Mucosa of descending colon (tissue), 3 donors: ENCODE measurements at regions not wholly inside any gene's neighbourhood (a gene's known extent, or its start where the extent isn't known, plus 50 kb on each side); places are given as distances from the start of the nearest gene placed in this dataset.

Experiments
- ATAC-seq: fragments of 200-7000 bp; cut with Tn5 transposase; one replicate; pipeline ENCODE4 v1.9.1; 2020; ENCODE audit warnings: mild to moderate bottlenecking, moderate library complexity
- DNase-seq, 3 donors: peaks; one replicate each; pipeline ENCODE4 v3.0.0-alpha.2; 2020
- H3K36me3 ChIP-seq: fragments of 200-600 bp; one replicate; pipeline ENCODE4 v1.8.0; 2021; ENCODE audit warnings: low read depth, mild to moderate bottlenecking
- H3K4me1 ChIP-seq: fragments of 200-600 bp; one replicate; pipeline ENCODE4 v1.8.0; 2021; ENCODE audit warnings: low read depth, mild to moderate bottlenecking
- H3K4me3 ChIP-seq: fragments of 200-600 bp; one replicate; pipeline ENCODE4 v1.8.0; 2021; ENCODE audit warnings: mild to moderate bottlenecking
- H3K9me3 ChIP-seq: fragments of 200-600 bp; one replicate; pipeline ENCODE4 v1.8.0; 2021; ENCODE audit warnings: mild to moderate bottlenecking
- CTCF ChIP-seq: fragments of 200-600 bp; IDR thresholded peaks from one replicate; pipeline ENCODE4 v1.8.0; 2022; ENCODE audit warnings: antibody characterized with exemption, mild to moderate bottlenecking
- intact Hi-C, 2 donors: fragments of 100-400 bp; cut with DNase I in 1 of 2; cut with micrococcal nuclease in 1 of 2; formaldehyde crosslinking; loops; one replicate each; pipeline versions ENCODE4 v1.11.0 to v1.11.1; 2022; cut with DNase I, micrococcal nuclease
- donor health status: DM: no; HTN: no; CAD: no; lungs with moderate emphysema.
- donor health status: DM: no; HTN: no; CAD: no.
- donor health status: DM: no; HTN: yes; CAD: no.

GRCh38 chr6:40803897-40804702 is 216.9 kb upstream of the LRFN2 start:
- no peaks in the 10 kb centered on the region for H3K4me1 ChIP-seq
- H3K36me3 ChIP-seq, result no peaks in the 10 kb centered on the region
- no peaks in the 10 kb centered on the region for H3K9me3 ChIP-seq
- TF ChIP-seq CTCF, result no peak
- ATAC-seq (peak; percentile 66), DNase-seq (no peak)
- H3K4me3 ChIP-seq, result no peak overlapping the region
- intact Hi-C loops, result no loop called here

- Histone ChIP-seq H3K4me3 (no peak overlapping the region), H3K36me3 (no peaks in the 10 kb centered on the region), H3K9me3 (no peaks in the 10 kb centered on the region), H3K4me1 (no peaks in the 10 kb centered on the region)
- TF ChIP-seq CTCF, result no peak
- intact Hi-C loops, result no loop called here
- DNase-seq (no peak), ATAC-seq (no peak)
These were observed 215.3 kb upstream of the LRFN2 start for GRCh38 chr6:40802481-40802880.

- intact Hi-C loops, result no loop called here
- no peaks in the 10 kb centered on the region for H3K4me1 ChIP-seq
- ATAC-seq (no peak), DNase-seq (no peak)
- no peaks in the 10 kb centered on the region for H3K9me3 ChIP-seq
- TF ChIP-seq CTCF, result no peak
- no peak overlapping the region for H3K4me3 ChIP-seq
- H3K36me3 ChIP-seq, result no peaks in the 10 kb centered on the region
These were observed 212.4 kb upstream of the LRFN2 start for GRCh38 chr6:40799296-40800140.

GRCh38 chr6:40798069-40798770 is 211.1 kb upstream of the LRFN2 start:
- intact Hi-C loops, result no loop called here
- Histone ChIP-seq H3K4me3 (no peak overlapping the region), H3K4me1 (no peaks in the 10 kb centered on the region), H3K9me3 (no peaks in the 10 kb centered on the region), H3K36me3 (no peaks in the 10 kb centered on the region)
- DNase-seq (no peak), ATAC-seq (no peak)
- no peak for TF ChIP-seq CTCF

- TF ChIP-seq CTCF, result no peak
- H3K36me3 ChIP-seq, result no peaks in the 10 kb centered on the region
- no peaks in the 10 kb centered on the region for H3K9me3 ChIP-seq
- H3K4me3 ChIP-seq, result no peak overlapping the region
- ATAC-seq (no peak), DNase-seq (no peak)
- H3K4me1 ChIP-seq, result no peaks in the 10 kb centered on the region
- intact Hi-C loops, result no loop called here
These were observed 209.4 kb upstream of the LRFN2 start for GRCh38 chr6:40796260-40797221.
